H54 (cell line): ENCODE measurements at regions not wholly inside any gene's neighbourhood (a gene's known extent, or its start where the extent isn't known, plus 50 kb on each side); places are given as distances from the start of the nearest gene placed in this dataset.

Experiments used
- DNase-seq: peaks from one replicate; pipeline ENCODE4 v3.0.0; 2011; ENCODE audit warnings: low spot score, mixed read lengths; ENCODE audit not compliant: insufficient read length
- FAIRE-seq: peaks from 3 replicates; lab custom pipeline; 2011; peaks lifted over from hg19 to GRCh38; lab: Jason Lieb, UNC
- POLR2A ChIP-seq: IDR thresholded peaks from 2 replicates; pipeline ENCODE4 v1.6.1; 2011; ENCODE audit warnings: low read depth, mild to moderate bottlenecking, low read length

- DNase-seq (no peak), FAIRE-seq (no peak)
- TF ChIP-seq POLR2A, result no peak
These were observed 261.6 kb downstream of the VPS13C start for GRCh38 chr15:61798631-61799030.

- no peak for TF ChIP-seq POLR2A
- no peak for DNase-seq
These were observed 264.2 kb downstream of the VPS13C start for GRCh38 chr15:61796056-61796455.

GRCh38 chr15:61794881-61795280 lies 265.4 kb downstream of the VPS13C start:
- FAIRE-seq (no peak), DNase-seq (no peak)
- no peak for TF ChIP-seq POLR2A

More at GRCh38 chr15:61796056-61796455, 264.2 kb downstream of the VPS13C start:
- FAIRE-seq, result no peak

GRCh38 chr15:61794276-61794675 lies 266.0 kb downstream of the VPS13C start:
- FAIRE-seq (no peak), DNase-seq (no peak)
- no peak for TF ChIP-seq POLR2A

- FAIRE-seq (no peak), DNase-seq (no peak)
- no peak for TF ChIP-seq POLR2A
These were observed 275.5 kb downstream of the VPS13C start for GRCh38 chr15:61784734-61785133.

GRCh38 chr15:61780278-61780980 lies 279.8 kb downstream of the VPS13C start:
- TF ChIP-seq POLR2A, result no peak
- no peak for FAIRE-seq
- DNase-seq, result no peak

GRCh38 chr15:61777689-61778088 lies 282.6 kb downstream of the VPS13C start:
- no peak for FAIRE-seq
- DNase-seq, result no peak
- TF ChIP-seq POLR2A, result no peak

- DNase-seq (no peak), FAIRE-seq (no peak)
- no peak for TF ChIP-seq POLR2A
These were observed 290.7 kb downstream of the VPS13C start for GRCh38 chr15:61769557-61769956.

GRCh38 chr15:61768131-61768530 lies 292.1 kb downstream of the VPS13C start:
- TF ChIP-seq POLR2A, result no peak
- no peak for FAIRE-seq

GRCh38 chr15:61764981-61765380 lies 295.3 kb downstream of the VPS13C start:
- no peak for DNase-seq
- FAIRE-seq, result no peak
- TF ChIP-seq POLR2A, result no peak

More at GRCh38 chr15:61768131-61768530, 292.1 kb downstream of the VPS13C start:
- no peak for DNase-seq

- no peak for TF ChIP-seq POLR2A
- DNase-seq, result no peak
- FAIRE-seq, result no peak
These were observed 296.1 kb downstream of the VPS13C start for GRCh38 chr15:61764141-61764540.

- TF ChIP-seq POLR2A, result no peak
- FAIRE-seq (no peak), DNase-seq (no peak)
These were observed 297.6 kb downstream of the VPS13C start for GRCh38 chr15:61762676-61763075.

GRCh38 chr15:61759639-61760038 lies 300.6 kb downstream of the VPS13C start:
- TF ChIP-seq POLR2A, result no peak
- DNase-seq (no peak), FAIRE-seq (no peak)

GRCh38 chr15:61756071-61756820 lies 304.0 kb downstream of the VPS13C start:
- no peak for FAIRE-seq
- no peak for TF ChIP-seq POLR2A
- no peak for DNase-seq
